Fibroblast of skin of right quadriceps (primary cell): ENCODE measurements at regions not wholly inside any gene's neighbourhood (a gene's known extent, or its start where the extent isn't known, plus 50 kb on each side); places are given as distances from the start of the nearest gene placed in this dataset.

Experiments
- DNase-seq: peaks from one replicate; pipeline ENCODE4 v3.0.0-alpha.2; 2013

- peak; percentile 72 for DNase-seq
Observed at GRCh38 chr13:40152145-40152544, 496.7 kb downstream of the COG6 start.

DNA sequence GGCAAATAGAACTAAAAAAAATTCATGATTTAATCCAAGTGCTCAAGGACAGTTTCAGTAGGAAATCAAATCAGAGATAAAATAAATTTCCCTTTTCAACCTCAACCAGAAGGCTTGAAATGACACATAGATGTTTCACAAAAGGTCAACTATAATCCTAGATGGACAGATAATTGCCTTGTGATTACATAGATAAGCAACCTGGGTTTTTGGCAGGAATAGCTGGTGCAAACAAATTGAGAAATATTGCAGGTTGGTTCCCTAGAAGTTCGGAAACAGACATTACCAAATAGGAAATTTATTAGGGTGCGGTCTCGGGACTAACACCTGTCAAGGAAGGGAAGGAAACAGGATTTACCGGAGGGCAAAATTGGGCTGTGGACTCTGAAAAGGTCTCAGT lies 497.5 kb downstream of the COG6 start:
- DNase-seq: no peak

GRCh38 chr13:40153516-40153915 lies 498.1 kb downstream of the COG6 start:
- DNase-seq: peak; percentile 10

DNA sequence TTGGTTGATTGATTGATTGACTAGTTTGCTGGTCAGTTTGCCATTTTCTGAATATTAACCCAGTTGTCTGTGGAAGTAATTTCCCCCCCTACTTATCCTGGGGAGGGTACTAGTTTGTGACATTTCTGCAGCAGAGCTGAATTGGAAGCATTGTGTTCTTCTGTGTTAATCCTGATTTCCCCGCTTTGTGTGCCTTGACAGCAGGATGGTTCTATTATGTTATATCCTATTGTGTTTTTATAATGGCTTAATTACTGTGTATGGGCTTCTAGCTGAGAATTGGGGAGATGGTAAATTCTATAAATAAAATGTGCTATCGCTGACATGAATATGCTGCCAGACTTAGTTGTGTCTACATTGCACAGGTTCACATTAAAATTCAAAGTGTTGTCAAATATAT lies 499.7 kb downstream of the COG6 start:
- DNase-seq: no peak

GRCh38 chr13:40158218-40158617 lies 502.8 kb downstream of the COG6 start:
- DNase-seq: no peak

DNA sequence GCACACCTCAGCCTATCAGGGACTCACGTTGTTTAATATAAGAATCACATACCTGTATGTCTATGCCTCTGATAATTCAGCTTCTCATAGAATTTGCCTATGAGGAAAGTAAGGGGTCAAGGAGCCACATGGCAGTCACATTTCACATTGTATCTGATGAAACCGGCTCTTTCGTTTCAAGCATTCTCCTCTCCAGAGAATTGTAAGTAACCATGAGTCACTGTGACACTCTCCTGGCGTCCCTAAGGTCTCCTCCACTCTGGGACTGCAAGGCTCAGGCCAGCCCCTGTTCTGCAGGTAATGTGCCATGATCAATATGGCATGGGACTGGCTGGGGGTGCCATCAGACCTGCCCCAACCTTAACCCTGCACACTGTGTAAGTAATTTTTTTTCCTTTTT lies 503.3 kb downstream of the COG6 start:
- DNase-seq: no peak

DNA sequence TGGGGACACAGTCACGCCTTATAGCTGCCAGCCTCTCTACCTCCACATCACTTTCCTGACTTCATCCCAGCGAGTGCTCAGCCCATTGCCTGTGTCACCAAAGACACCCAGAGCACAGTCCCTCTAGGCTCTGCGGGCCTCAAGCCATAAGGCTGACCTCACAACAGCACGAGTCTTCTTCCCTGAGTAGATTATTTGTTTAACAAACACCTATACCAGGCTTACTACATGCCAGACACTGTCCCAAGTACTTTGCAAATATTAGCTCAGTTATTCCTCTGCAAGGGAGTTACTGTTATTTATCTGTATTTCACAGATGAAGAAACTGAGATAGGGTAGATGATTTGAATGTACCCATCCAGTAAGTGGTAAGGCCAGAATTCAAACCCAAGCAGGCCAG lies 504.3 kb downstream of the COG6 start:
- DNase-seq: no peak

DNA sequence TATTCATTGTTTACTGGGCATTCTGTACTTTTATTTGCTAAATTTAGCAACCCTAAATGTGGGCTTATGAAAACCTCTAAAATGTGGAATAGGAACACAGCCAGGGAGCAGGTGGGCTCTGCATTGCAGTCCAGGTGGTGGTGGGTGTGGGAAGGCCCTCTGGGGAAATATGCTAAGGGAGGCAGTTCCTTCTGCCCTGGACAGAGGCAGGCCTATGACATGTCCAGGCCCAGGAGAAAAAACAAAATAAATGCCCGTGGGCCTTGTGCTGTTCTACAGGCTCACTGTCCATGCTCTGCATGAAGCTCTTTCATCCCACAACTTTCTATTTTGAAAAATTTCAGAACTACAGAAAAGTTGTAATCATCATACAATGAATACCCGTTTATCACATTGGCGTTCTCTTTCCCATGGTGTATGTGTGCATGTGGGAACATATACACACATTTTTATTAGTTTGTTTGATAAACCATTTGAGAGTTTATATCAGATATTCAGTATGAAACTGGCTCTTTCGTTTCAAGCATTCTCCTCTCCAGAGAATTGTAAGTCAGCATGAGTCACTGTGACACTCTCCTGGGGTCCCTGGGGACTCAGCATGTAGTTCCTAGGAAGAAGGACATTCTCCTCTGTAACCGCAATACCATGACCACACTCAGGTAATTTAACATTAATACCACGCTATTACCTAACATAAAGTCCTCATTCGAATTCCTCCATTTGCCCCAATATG lies 505.3 kb downstream of the COG6 start:
- peak; percentile 55 for DNase-seq

DNA sequence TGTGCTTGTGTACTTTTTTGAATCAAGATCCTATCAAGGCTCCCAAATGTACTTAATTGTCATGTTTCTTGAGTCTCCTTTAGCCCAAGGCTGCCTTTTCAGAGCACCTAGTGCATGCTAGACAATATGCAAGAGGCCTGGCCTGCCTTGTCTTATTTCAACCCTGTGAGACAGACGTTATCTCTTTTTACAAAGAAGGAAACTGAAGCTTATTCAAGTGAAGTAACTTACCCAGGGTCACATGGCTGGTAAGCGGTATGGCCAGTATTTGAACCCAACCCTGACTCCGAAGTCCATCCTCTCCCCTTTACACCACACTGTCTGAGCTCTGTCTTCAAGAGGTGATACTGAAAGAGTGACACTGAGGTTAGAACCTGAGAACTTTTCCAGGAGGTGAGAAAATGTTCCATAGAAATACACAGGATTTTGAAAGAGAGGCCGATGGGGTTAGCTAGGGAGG lies 505.1 kb downstream of the FOXO1 start:
- DNase-seq: no peak

GRCh38 chr13:40161931-40162330 lies 504.5 kb downstream of the FOXO1 start:
- DNase-seq: no peak

DNA sequence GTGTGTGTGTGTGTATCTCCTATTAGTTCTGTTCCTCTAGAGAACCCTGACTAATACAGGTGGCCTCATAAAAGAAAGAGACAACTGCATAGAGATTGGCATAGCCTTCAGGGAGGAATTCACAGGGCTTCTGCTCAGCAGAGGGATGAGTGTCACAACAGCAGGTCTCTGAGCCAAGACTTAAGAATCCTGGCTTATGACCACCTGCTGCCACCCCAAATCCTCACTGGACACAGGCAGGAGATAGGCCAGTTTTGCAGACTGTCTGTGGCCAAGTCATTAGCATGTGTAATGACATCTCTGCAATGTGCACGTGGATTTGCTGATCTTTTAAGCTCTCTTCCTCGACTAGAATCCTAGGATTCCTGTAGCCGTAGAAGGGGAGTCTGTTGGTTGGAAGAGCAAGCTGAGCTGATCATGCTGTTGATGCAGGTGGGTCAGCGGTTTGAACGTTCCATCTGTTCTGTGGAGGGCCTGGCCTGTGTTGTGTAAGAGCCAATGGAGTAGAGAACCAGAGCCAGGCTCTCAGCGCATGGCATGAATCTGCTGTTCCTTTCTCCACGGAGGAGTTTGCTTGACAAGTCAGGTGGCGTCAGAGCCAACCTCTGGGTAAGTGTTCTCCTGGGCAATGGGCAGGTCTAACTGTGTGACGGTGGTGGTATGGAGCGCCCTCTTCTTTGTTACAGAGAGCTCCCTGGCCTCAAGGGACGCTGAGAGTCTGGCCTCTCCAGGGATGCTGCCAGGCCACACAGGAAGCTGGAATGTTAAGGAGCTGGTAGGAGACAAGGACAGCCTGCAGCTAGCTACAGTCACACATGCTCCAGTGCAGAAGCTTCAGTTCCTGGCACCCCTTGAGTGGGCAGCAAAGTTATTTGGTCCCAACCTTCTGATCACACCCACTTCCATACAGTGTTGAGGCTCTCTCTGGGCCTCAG lies 503.1 kb downstream of the FOXO1 start:
- no peak for DNase-seq

DNA sequence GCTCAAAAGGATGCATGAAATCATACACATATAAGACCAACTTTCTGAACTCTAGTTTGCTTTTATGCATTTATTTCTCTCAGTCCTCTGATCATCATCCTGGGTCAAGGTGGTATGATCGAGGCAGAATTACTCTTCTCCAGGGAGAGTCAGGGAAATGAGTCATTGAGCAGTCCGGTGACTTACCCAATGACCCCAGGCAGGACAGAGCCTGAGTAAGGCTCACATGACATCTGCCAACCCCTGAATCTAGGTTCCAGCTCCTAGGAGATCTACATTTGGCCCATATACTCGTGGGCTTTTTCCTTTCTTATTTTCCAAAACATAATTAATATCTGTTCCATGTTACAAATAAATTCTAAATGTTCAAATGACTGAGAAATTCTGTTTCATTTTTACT lies 502.3 kb downstream of the FOXO1 start:
- DNase-seq: no peak

GRCh38 chr13:40165316-40165932 lies 501.0 kb downstream of the FOXO1 start:
- no peak for DNase-seq

DNA sequence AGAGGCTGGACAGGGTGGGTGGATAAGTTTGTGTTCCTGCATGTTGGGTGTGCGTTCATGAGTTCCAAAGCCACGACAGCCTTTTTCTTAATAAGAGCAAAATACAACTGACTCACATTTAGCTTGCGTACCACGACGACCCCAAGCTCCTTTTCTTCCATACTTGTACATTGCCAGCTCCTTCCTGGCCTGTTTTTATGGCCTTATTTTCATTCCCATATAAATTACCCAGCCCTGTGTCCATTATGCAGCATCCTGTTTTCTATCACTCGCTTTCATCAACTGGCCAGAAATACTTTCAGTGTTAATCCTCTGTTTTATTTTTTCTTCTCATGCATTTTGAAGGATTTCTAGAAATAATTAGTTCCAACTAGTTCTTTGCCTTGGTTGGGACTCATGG lies 499.1 kb downstream of the FOXO1 start:
- DNase-seq: no peak

- DNase-seq: no peak
Observed at GRCh38 chr13:40168425-40169166, 497.8 kb downstream of the FOXO1 start.

DNA sequence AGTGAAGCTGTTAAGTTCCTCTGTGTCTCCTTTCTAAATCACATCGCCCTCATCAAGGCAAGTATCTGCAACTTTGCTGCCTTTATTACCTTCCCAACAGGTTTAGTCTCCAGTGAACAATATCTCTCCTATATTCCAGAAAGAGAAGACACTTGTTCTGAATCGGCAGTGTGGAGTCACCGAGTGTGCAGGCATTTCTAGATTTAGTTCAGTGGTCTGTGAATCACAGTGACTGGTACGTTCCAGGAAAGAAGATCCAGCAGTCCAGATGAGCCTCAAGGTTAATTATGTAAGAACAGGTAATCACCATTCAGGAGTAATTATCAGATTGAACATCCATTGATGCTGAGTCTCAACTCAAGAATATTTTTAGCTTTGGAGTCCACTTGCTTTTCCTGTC lies 497.0 kb downstream of the FOXO1 start:
- no peak for DNase-seq

GRCh38 chr13:40170091-40170490 lies 496.4 kb downstream of the FOXO1 start:
- peak; percentile 28 for DNase-seq

- no peak for DNase-seq
Observed at GRCh38 chr13:40170982-40171381, 495.5 kb downstream of the FOXO1 start.

- DNase-seq: peak; percentile 8
Observed at GRCh38 chr13:40171566-40171965, 494.9 kb downstream of the FOXO1 start.

- DNase-seq: no peak
Observed at GRCh38 chr13:40172149-40172591, 494.3 kb downstream of the FOXO1 start.

- no peak for DNase-seq
Observed at GRCh38 chr13:40172878-40173277, 493.6 kb downstream of the FOXO1 start.

DNA sequence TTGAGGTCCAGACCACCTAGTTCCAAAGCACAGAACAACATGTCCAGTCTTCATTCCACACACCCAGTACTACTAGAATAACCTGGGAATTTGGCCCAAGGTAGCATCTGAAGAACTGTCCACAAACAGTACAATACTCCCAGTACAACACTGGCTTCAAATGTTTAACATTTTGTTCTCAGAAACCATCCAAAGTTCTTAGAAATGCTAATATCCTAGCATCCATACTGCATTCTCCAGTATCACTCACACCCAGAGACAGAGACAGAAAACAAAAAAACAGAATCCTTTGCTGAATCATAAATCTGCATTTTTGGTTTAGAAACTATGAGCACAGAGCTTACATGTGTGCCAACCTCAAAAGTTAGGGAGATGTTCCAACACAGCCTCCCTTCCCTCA lies 490.8 kb downstream of the FOXO1 start:
- no peak for DNase-seq

DNA sequence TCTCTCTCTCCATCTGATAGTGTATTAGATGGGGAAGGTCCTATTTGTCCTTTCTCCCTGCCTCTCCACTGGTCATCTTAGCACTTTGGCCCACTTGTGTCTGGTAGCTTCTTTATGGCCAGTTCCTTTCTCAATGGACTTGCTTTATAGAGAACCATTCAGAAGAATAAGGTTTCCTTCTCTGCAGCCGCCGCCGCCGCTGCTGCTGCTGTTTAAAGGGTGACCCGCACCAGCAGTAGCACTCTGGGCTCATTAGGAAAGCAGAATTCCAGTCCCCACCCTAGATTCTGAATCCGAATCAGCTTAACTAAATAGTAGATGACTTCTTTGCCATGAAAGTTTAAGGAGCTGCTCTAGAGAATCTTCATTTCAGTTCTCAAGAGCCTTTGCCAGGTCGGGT lies 490.2 kb downstream of the FOXO1 start:
- DNase-seq: no peak
